ENCODE measurements at regions not wholly inside any gene's neighbourhood (a gene's known extent, or its start where the extent isn't known, plus 50 kb on each side); places are given as distances from the start of the nearest gene placed in this dataset.
"Not testable (repeated sequence)": the region's sequence is repeated elsewhere in the genome, so short reads cannot be mapped to it uniquely, and the experiment has no call there.

GRCh38 chr6:126682440-126682839, 342.5 kb downstream of the CENPW start:
- DNase-seq: no peak

GRCh38 chr6:126685182-126685581, 345.3 kb downstream of the CENPW start:
- DNase-seq: no peak

GRCh38 chr6:126696921-126697693, 357.2 kb downstream of the CENPW start:
- peak; percentile 2 to 7 for DNase-seq

- DNase-seq: no peak
These were observed 358.9 kb downstream of the CENPW start for GRCh38 chr6:126698732-126699240.

GRCh38 chr6:126701676-126702560, 362.0 kb downstream of the CENPW start:
- DNase-seq: no peak

GRCh38 chr6:126716032-126716431, 376.1 kb downstream of the CENPW start:
- no peak for DNase-seq

GRCh38 chr6:126716826-126717509, 377.1 kb downstream of the CENPW start:
- no peak for DNase-seq

GRCh38 chr6:126718600-126719327, 378.8 kb downstream of the CENPW start:
- DNase-seq: no peak

- DNase-seq: no peak
These were observed 380.4 kb downstream of the CENPW start for GRCh38 chr6:126720304-126720703.

GRCh38 chr6:126721581-126722160, 381.8 kb downstream of the CENPW start:
- DNase-seq: no peak

GRCh38 chr6:126722411-126722810, 382.5 kb downstream of the CENPW start:
- no peak for DNase-seq

- DNase-seq: no peak
These were observed 383.7 kb downstream of the CENPW start for GRCh38 chr6:126723541-126724170.

- DNase-seq: no peak
These were observed 384.9 kb downstream of the CENPW start for GRCh38 chr6:126724821-126725220.

- not testable (repeated sequence) for DNase-seq
These were observed 386.5 kb downstream of the CENPW start for GRCh38 chr6:126726454-126726853.

GRCh38 chr6:126738146-126738545, 380.3 kb upstream of the RSPO3 start:
- no peak for DNase-seq

- DNase-seq: no peak
These were observed 379.8 kb upstream of the RSPO3 start for GRCh38 chr6:126738641-126739040.

- no peak for DNase-seq
These were observed 375.4 kb upstream of the RSPO3 start for GRCh38 chr6:126743076-126743475.

- DNase-seq: no peak
These were observed 370.5 kb upstream of the RSPO3 start for GRCh38 chr6:126747728-126748540.

- DNase-seq: no peak
These were observed 364.9 kb upstream of the RSPO3 start for GRCh38 chr6:126753606-126754005.

GRCh38 chr6:126761854-126762253, 356.6 kb upstream of the RSPO3 start:
- no peak for DNase-seq

GRCh38 chr6:126764104-126764503, 354.4 kb upstream of the RSPO3 start:
- DNase-seq: no peak
